ENCODE measurements at regions not wholly inside any gene's neighbourhood (a gene's known extent, or its start where the extent isn't known, plus 50 kb on each side); places are given as distances from the start of the nearest gene placed in this dataset.

DNA sequence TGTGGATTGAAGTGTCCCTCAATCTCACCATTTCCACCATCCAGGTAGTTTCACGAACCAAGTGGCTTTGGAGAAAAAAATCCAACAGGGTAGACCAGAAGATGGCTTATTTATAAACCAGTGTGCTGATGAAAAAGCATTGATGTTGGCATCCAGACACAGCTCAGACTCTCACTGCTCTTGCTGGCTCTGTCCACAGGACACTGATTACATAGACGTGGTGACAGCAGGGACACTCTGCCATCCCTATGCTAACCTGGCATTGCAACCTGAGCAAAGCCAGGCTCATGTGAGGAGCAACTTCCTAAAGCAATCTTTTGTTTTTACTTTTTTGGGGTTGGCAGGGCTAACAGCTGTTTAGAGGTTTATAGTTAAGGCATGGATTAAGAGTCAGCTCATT lies 130.6 kb upstream of the SVIL start:
- TF ChIP-seq, protein P1, sequence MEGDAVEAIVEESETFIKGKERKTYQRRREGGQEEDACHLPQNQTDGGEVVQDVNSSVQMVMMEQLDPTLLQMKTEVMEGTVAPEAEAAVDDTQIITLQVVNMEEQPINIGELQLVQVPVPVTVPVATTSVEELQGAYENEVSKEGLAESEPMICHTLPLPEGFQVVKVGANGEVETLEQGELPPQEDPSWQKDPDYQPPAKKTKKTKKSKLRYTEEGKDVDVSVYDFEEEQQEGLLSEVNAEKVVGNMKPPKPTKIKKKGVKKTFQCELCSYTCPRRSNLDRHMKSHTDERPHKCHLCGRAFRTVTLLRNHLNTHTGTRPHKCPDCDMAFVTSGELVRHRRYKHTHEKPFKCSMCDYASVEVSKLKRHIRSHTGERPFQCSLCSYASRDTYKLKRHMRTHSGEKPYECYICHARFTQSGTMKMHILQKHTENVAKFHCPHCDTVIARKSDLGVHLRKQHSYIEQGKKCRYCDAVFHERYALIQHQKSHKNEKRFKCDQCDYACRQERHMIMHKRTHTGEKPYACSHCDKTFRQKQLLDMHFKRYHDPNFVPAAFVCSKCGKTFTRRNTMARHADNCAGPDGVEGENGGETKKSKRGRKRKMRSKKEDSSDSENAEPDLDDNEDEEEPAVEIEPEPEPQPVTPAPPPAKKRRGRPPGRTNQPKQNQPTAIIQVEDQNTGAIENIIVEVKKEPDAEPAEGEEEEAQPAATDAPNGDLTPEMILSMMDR (conservative IDR thresholded peaks at IDR 0.05) = no peak
- H3K79me2 ChIP-seq (ENCODE audit: insufficient read depth, low read length) = no peaks in the 10 kb centered on the region
- H3T11ph ChIP-seq (ENCODE audit: low read length) = no peak overlapping the region
- H2BK20ac ChIP-seq (ENCODE audit: low read depth, low read length, poor library complexity, severe bottlenecking) = no peak overlapping the region
- WGBS (ENCODE audit: extremely low coverage, insufficient read length, low lambda C conversion rate) = no CpG with 5 or more reads among the region's 2 CpGs
- H4K8ac ChIP-seq (replicated peaks; ENCODE audit: insufficient read length, low read depth, low read length) = no peak overlapping the region
- no peak overlapping the region for H2AK5ac ChIP-seq (ENCODE audit: insufficient read length, low read length)
- no peak overlapping the region for H3K18ac ChIP-seq (ENCODE audit: insufficient read length, low read depth, low read length)
- H3K4me1 ChIP-seq (ENCODE audit: insufficient read depth, low read length) = no peaks in the 10 kb centered on the region
- H2BK5ac ChIP-seq (ENCODE audit: insufficient read length, low read length) = no peak overlapping the region
- H3K36me3 Mint-ChIP-seq (ENCODE audit: insufficient read depth in 1 of 3, low read depth in 3 of 3) = no peaks in the 10 kb centered on the region
- H4K5ac ChIP-seq (ENCODE audit: insufficient read length, low read depth, low read length) = no peak overlapping the region
- H2AFZ ChIP-seq (ENCODE audit: low read length) = no peak overlapping the region
- no peak overlapping the region for H3K4ac ChIP-seq (ENCODE audit: low read depth, low read length)
- H3K56ac ChIP-seq (ENCODE audit: insufficient read length, low read depth, low read length) = no peak overlapping the region
- no peak for DNase-seq
- H3K9ac ChIP-seq (ENCODE audit: extremely low read depth, insufficient read length, low read length) = no peak overlapping the region
- H3K9me3 Mint-ChIP-seq = no peaks in the 10 kb centered on the region
- H3K27ac Mint-ChIP-seq = no peak overlapping the region
- no peak overlapping the region for H2BK120ac ChIP-seq (ENCODE audit: low read depth, low read length, poor library complexity, severe bottlenecking)
- no peak overlapping the region for H4K91ac ChIP-seq (ENCODE audit: insufficient read length, low read depth, low read length)
- no peak overlapping the region for H3K14ac ChIP-seq (ENCODE audit: insufficient read depth, low read length)
- H2BK15ac ChIP-seq (ENCODE audit: low read depth, low read length) = no peak overlapping the region
- no peaks in the 10 kb centered on the region for H3K23me2 ChIP-seq (ENCODE audit: insufficient read length, low read depth, low read length, poor library complexity, severe bottlenecking)
- no peaks in the 10 kb centered on the region for H3K9me3 ChIP-seq (ENCODE audit: control insufficient read depth, low read depth, low read length)
- no peak overlapping the region for H3K27ac ChIP-seq (ENCODE audit: insufficient read length, low read depth, low read length)
- peaks cover 5 to 9% of the 10 kb centered on the region in 2 experiments for H3K4me1 Mint-ChIP-seq
- H4K20me1 ChIP-seq (ENCODE audit: control insufficient read depth, insufficient read depth, insufficient read length) = no peaks in the 10 kb centered on the region
- peaks cover 5% of the 10 kb centered on the region; the same call in 1 of the 2 replicates for H3K27me3 Mint-ChIP-seq (ENCODE audit: low read depth)
- H3K4me2 ChIP-seq (ENCODE audit: insufficient read depth, insufficient read length, low read length) = no peak overlapping the region
- no peak overlapping the region for H2BK12ac ChIP-seq (ENCODE audit: insufficient read length, low read depth, low read length)
- H3K27me3 ChIP-seq (ENCODE audit: insufficient read depth, low read length) = no peaks in the 10 kb centered on the region
- no peak overlapping the region for H3K4me3 Mint-ChIP-seq
- no peak overlapping the region for H3K23ac ChIP-seq (ENCODE audit: insufficient read length, low read depth, low read length)
- H3K79me1 ChIP-seq (ENCODE audit: insufficient read depth, low read depth, low read length, poor library complexity, severe bottlenecking) = no peaks in the 10 kb centered on the region
